ENCODE measurements at regions not wholly inside any gene's neighbourhood (a gene's known extent, or its start where the extent isn't known, plus 50 kb on each side); places are given as distances from the start of the nearest gene placed in this dataset.

DNA sequence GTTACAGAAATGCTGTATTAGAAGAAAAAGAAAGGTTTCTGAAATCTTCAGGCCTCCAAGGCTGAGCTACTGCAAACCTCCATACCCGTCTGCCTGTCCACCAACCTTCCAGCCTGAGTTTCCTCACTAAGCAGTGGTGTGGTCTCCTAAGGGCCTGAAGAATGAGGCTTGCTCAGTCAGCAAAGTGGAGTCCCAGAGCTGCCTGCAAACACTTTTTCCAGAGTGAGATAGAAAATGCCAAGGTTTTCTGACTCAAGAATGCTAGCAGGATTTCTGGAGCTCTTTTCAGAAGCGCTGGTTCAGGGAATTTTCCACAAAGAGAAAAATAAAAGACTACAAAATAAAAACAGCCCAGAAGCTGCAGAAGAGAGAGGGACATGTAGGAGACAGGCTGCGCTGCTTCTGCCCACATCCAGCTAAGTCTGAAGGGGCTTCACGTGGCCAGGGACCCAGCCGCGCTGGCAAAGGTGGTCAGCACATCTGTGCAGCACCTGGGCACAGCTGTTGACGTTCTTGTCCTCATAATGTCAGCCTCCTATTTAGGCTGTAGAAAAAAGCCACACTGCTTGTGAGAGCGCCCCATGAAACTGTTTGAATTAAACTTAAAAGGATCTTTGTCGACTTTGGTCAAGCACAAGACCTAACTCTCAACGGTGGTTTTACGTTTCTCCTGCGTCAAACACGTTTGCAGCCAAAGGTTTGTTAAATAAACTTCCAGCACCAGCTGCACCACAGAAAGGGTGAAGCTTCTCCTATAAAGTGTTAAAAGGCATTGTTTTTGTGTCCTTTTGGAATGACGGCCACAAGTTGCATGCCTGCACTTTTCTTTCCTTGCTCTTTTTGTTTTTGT lies 209.0 kb downstream of the THBS2 start:
- no peak for DNase-seq

DNA sequence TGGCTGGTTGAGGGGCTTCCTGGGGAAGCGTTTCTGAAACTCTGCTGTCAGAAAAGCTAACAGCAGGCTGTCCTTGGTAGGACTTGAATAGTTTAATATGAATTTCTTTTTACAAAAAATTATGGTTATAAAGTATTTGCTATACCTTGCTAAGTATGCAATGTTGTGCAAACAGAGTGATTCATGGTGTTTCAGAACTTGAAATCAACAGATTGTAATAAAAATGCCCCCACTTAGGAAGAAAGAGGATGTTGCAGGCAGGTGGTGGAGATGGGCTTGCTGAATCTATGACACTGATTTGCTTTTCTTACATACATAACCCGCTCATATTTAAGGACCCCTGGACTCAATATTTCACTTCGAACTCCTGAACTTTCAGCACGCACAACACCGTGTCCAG lies 211.6 kb downstream of the THBS2 start:
- DNase-seq: no peak

- no peak for DNase-seq
Measured at GRCh38 chr6:169041078-169041477, 212.6 kb downstream of the THBS2 start.

DNA sequence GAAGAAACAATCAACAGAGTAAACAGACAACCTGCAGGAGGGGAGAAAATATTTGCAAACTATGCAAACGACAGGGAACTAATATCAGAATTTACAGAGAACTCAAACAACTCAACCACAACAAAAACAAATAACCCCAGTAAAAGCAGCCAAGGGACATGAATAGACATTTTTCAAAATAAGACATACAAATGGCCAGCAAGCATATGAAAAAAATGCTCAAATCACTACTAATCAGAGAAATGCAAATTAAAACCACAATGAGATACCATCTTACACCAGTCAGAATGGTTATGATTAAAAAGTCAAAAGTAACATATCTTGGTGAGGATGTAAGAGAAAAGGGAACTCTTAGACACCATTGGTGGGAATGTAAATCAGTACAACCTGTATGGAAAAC lies 215.0 kb downstream of the THBS2 start:
- no peak for DNase-seq

DNA sequence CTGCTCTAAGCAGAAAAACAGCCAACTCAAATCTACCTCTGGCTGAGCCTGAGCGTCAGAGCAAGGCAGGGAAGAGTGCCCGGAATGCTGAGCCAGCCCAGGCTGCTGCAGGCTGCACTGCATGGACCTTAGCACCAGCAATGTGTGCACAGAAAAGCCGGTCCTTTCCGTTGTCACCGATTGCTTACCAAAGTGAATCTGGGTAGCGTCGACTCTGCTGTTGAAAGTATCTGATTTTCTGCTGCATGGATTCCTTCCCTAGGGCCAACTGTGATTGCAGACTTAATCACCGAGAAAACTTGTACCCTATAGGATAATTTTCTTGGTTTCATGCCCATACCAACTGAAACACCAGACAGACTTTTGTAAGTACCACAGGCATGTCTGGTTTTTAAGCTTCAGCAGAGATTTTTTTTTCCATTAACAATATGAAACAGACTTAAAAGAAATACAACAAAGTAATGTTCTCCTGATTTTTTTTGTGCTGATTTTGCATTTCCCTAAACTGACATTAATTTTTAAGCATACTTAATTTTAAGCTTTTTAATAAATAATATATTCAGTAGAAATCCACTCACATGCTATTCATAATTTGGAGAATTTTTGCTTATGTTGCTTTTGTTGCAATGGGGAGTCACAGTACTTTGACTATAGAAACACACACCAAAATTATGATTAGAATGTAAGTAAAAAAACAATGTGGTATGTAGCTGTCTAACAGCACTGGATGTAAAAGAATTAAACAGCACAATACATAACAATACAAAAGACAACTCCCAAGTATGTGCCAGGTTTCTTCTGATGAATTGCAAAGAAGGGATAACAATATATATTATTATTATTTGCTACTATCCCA lies 218.0 kb downstream of the THBS2 start:
- DNase-seq: no peak

- DNase-seq: no peak
Measured at GRCh38 chr6:169034516-169035167, 219.0 kb downstream of the THBS2 start.

DNA sequence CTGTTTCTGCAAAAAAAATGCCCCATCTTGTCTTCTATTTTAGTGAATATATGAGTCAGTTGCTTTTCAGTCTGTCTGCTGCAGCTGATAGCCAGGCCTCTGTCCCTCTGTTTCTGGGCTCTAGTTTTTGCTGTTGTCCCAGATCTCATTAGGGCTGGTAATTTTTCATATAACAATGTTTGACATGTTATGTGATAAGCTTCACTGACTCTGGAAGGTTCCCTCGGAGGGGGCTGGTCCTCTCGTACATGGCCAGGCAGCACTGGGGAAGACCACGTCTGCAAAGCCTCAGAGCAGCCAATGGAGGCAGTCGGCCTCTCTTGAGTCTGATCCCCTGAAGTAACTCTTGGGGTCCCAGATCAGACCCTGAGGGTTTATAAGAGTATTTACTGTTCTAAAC lies 223.8 kb downstream of the THBS2 start:
- no peak for DNase-seq

DNA sequence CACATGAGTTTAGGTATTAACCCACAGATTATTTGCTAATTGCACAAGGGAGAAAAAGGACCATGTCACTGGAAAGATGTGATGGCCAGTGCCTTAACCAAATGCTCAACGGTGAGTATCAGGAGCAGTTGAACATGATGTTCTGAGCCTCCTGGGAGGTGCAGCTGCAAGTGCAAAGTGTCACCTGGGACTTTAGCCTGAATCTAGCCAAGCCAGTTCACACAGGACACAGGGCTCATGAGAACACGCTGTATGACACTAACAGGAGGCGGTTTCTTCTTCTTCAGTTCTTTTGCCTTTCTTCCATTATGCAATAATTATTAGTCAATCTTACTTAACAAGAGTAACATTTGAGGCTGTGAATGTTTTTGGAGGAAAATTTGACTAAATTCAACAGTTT lies 225.3 kb downstream of the THBS2 start:
- DNase-seq: no peak

DNA sequence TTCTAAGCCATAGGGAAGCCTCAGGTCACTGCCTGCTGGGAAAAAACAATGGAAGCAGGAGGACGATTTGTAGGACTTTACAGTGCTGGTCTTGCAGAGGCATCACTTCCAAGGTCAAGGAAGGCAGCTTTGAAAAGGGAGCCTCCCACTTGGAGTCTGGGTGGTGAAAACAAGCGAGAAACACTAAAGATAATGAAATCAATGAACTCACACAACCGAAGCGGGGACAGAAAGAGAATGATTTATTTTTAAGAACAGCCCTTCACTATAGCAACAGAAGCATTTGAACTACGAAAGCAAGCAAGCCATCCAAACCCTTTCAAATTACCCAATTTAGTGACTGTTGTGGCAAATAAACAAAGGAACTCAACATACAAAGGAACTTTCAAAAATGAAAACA lies 227.5 kb downstream of the THBS2 start:
- DNase-seq: no peak

DNA sequence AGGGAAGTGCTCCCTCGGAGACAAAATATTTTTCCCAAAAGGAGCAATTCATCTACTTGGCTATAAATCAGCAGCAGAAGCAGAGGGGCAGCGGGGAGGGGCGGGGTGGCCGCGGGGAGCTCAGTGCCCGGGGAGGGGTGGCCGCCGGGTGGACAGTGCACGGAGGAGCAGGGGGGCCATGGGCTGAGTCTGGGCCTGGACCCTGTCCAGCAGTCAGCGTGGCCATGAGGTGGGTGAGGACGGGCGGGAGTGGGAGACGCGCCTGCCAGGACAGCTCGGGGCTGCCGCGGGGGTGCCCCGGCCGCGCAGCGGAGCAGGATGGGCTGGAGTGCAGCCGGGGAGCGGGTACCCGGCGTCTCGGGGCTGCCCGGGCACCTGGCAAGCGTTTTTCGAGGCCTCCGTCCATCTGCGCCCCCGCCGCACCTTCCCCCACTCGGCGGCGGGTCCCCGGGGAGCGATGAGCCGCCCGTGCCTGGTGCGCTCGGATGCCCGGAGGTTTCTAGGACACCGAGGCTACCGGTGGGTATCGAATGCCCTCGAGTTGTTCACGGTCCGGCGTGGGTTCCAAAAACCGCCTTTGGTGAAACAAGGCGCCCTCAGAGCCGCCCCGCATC lies 229.5 kb downstream of the THBS2 start:
- no peak for DNase-seq

GRCh38 chr6:169023161-169023874 lies 230.3 kb downstream of the THBS2 start:
- DNase-seq: no peak

GRCh38 chr6:169022079-169022478 lies 231.6 kb downstream of the THBS2 start:
- DNase-seq: no peak

- no peak for DNase-seq
Measured at GRCh38 chr6:169020821-169021220, 232.8 kb downstream of the THBS2 start.

DNA sequence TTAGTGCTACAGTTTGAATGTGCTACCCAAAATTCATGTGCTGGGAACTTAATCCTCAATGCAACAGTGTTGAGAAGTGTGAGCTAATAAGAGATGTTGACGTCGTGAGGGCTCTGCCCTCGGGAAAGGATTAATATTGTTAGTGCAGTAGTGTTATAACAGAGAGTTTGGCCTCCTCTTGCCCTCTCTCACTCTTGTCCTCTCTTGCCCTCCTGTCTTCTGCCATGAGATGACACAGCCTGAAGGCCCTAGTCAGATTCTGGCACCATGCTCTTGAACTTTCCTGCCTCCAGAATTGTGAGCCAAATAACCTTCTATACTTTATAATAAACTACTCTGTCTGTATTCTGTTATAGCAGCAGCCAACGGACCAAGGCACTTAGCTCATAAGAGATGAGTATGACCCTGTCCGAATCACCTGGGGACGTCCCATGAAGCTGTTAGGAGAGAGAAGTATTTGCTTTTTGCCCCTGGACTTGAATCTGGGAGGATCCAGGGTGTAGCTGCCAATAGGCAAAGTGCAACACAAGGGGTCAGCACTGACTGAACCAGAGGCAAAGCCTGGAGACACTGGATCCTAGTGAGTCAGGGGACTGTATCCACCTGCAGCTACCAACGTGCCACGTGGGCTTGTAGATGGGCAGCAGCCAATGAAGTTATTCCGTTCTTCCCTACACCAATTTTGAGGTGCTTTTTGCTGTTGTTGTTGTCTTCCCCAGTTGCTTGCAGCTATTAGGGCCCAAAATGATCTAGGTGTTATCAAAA lies 233.7 kb downstream of the THBS2 start:
- no peak for DNase-seq

DNA sequence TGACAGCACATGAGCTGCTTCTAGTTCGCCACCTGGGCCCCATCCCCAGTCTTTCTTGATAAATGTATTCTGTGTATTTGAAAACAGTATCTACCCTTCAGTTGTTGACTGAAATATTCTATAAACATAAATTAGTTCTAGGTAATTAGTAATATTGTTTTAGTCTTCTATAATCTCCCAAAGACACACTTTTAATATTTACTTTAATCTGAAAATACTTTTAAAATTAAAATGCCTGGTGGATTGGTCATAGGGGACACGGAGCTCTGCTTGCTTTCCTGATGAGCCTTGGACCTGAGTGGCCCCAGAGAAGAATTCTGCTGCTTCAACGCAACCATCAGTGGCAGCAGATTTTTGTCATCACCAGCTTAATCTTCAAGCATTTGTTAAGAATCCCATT lies 234.5 kb downstream of the THBS2 start:
- no peak for DNase-seq

GRCh38 chr6:169016758-169017157 lies 236.9 kb downstream of the THBS2 start:
- no peak for DNase-seq

GRCh38 chr6:169014211-169015197 lies 239.1 kb downstream of the THBS2 start:
- DNase-seq: no peak

GRCh38 chr6:169009628-169010027 lies 244.0 kb downstream of the THBS2 start:
- DNase-seq: no peak

DNA sequence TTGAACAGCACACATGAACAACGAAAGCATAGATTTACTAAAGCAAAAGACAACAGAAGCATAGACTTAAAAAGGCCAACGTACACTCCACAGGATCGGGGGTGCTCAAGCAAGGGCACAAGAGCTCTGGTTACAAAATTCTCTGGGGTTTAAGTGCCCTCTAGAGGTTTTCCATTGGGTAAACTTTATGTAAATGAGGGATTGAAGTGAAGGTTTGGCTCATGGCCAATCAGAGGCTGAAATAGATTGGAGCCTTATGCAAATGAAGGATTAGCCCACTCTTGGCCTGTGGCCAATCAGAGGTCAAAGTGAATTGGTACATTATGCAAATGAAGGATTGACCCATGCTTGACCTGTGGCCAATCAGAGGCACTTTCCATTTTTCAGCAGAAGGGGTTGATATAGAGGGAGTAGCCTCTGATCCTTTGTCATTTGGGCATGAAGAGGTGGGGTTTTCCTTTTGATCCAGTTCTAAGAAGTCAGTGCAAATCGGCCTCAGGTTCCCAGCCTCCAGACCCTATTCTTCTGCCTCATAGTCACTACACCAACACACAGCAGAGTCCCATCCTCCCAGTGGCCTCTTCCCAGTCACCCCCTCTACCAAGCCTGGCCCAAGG lies 244.9 kb downstream of the THBS2 start:
- DNase-seq: no peak

- no peak for DNase-seq
Measured at GRCh38 chr6:169005166-169005565, 248.5 kb downstream of the THBS2 start.

All from activated gamma-delta T cell treated with Interleukin-2 at 50 U/mL for 16 hours (primary cell).